Gastrocnemius medialis (tissue), 4 donors: ENCODE measurements at regions not wholly inside any gene's neighbourhood (a gene's known extent, or its start where the extent isn't known, plus 50 kb on each side); places are given as distances from the start of the nearest gene placed in this dataset.
A peak's percentile ranks its signal among the peaks of the same experiment; 100 is the strongest.
"Not testable (repeated sequence)": the region's sequence is repeated elsewhere in the genome, so short reads cannot be mapped to it uniquely, and the experiment has no call there.

Experiments used
- ATAC-seq, 2 donors: fragments of 150-250 bp; one replicate each; pipeline ENCODE4 v1.9.1; 2016
- DNase-seq, 2 donors: peaks; one replicate each; pipeline ENCODE4 v3.0.0-alpha.2; 2019
- H3K27ac ChIP-seq, 4 donors: fragments of 200-600 bp; sonication (generic); 1 replicate in 1 of 4; 2 replicates in 3 of 4; pipeline ENCODE4 v1.5.1; 2016 to 2018; ENCODE audit warnings: mild to moderate bottlenecking in 2 of 4, moderate library complexity in 1 of 4
- H3K27me3 ChIP-seq, 3 donors: fragments of 200-600 bp; sonication (generic) in 2 of 3; 1 replicate in 1 of 3; 2 replicates in 2 of 3; pipeline versions ENCODE4 v1.5.1 to v1.6.0; 2016 to 2019; ENCODE audit warnings: mild to moderate bottlenecking in 1 of 3, moderate library complexity in 1 of 3
- H3K36me3 ChIP-seq, 2 donors: fragments of 200-600 bp; sonication (generic) in 1 of 2; one replicate each; pipeline ENCODE4 v1.5.1; 2017 to 2018
- H3K4me1 ChIP-seq, 2 donors: fragments of 200-600 bp; sonication (generic) in 1 of 2; one replicate each; pipeline ENCODE4 v1.5.1; 2016 to 2017; ENCODE audit warnings: mild to moderate bottlenecking in 2 of 2
- H3K4me3 ChIP-seq, 4 donors: fragments of 200-600 bp; sonication (generic) in 3 of 4; 1 replicate in 1 of 4; 2 replicates in 3 of 4; pipeline ENCODE4 v1.5.1; 2016 to 2019; ENCODE audit warnings: mild to moderate bottlenecking in 2 of 4
- H3K9me3 ChIP-seq, 3 donors: fragments of 200-600 bp; sonication (generic) in 2 of 3; 1 replicate in 1 of 3; 2 replicates in 2 of 3; pipeline ENCODE4 v1.5.1; 2016 to 2019
- CTCF ChIP-seq, 5 experiments: fragments of 450-650 bp in 3 of 5; fragments of 200-600 bp in 2 of 5; sonication (generic) in 2 of 5; IDR thresholded peaks in 4 of 5; conservative IDR thresholded peaks in 1 of 5; 1 replicate in 4 of 5; 2 replicates in 1 of 5; pipeline ENCODE4 v1.5.1; 2016 to 2019; ENCODE audit warnings: antibody characterized with exemption in 5 of 5, mild to moderate bottlenecking in 3 of 5, moderate library complexity in 3 of 5
- POLR2A ChIP-seq, 2 donors: fragments of 450-650 bp; IDR thresholded peaks; one replicate each; pipeline ENCODE4 v1.6.1; 2017; ENCODE audit warnings: antibody characterized with exemption in 2 of 2, mild to moderate bottlenecking in 2 of 2, moderate library complexity in 2 of 2
- in situ Hi-C, 4 donors: fragments of 200-750 bp; cut with MboI; loops; one replicate each; pipeline versions ENCODE4 v1.15.0 to v1.8.0; 2017; ENCODE audit warnings: low sequenced_read_pairs in 4 of 4
- intact Hi-C: fragments of 100-400 bp; cut with DNase I; formaldehyde crosslinking; loops from one replicate; pipeline ENCODE4 v1.15.1; 2023; ENCODE audit warnings: low total_unique reads

GRCh38 chr21:32823296-32823695 is 51.7 kb upstream of the PAXBP1 start:
- in situ Hi-C loops, intact Hi-C loops, DNase-seq, H3K27ac ChIP-seq, H3K4me1 ChIP-seq, H3K4me3 ChIP-seq, H3K9me3 ChIP-seq, H3K27me3 ChIP-seq, ATAC-seq, H3K36me3 ChIP-seq: not testable (repeated sequence)

- no peaks in the 10 kb centered on the region for H3K36me3 ChIP-seq
- no peaks in the 10 kb centered on the region for H3K4me1 ChIP-seq
- ATAC-seq (no peak), DNase-seq (no peak)
- no peaks in the 10 kb centered on the region for H3K27me3 ChIP-seq
- H3K27ac ChIP-seq: no peak overlapping the region
- TF ChIP-seq POLR2A (IDR thresholded peaks at IDR 0.05) (no peak), CTCF (IDR thresholded peaks at IDR 0.05 in 4 of 5, conservative IDR thresholded peaks at IDR 0.05 in 1 of 5) (no peak)
- no peak overlapping the region for H3K4me3 ChIP-seq
- intact Hi-C loops (no loop called here), in situ Hi-C loops (loop anchor here in 2 of 4 donors (25.0 kb wide), 1 partner anchor 312 kb away; no protein-coding TSS in a partner anchor)
- no peaks in the 10 kb centered on the region for H3K9me3 ChIP-seq
Measured at GRCh38 chr21:32824950-32825349, 53.4 kb upstream of the PAXBP1 start.

- DNase-seq: no peak
- intact Hi-C loops (no loop called here), in situ Hi-C loops (loop anchor here in 2 of 4 donors (25.0 kb wide), 1 partner anchor 311 kb away; no protein-coding TSS in a partner anchor)
- Histone ChIP-seq H3K27me3 (no peaks in the 10 kb centered on the region), H3K4me1 (no peaks in the 10 kb centered on the region), H3K4me3 (no peak overlapping the region), H3K36me3 (no peaks in the 10 kb centered on the region), H3K27ac (no peak overlapping the region), H3K9me3 (no peaks in the 10 kb centered on the region)
- TF ChIP-seq CTCF (IDR thresholded peaks at IDR 0.05 in 4 of 5, conservative IDR thresholded peaks at IDR 0.05 in 1 of 5) (peak in 2 of 5 experiments; percentile 10 to 22), POLR2A (IDR thresholded peaks at IDR 0.05) (no peak)
- peak in 1 of 2 donors; percentile 27 for ATAC-seq
Measured at GRCh38 chr21:32826329-32827167, 55.0 kb upstream of the PAXBP1 start.

- DNase-seq: no peak
- TF ChIP-seq POLR2A (IDR thresholded peaks at IDR 0.05): no peak
- TF ChIP-seq CTCF (IDR thresholded peaks at IDR 0.05 in 4 of 5, conservative IDR thresholded peaks at IDR 0.05 in 1 of 5): no peak
- Histone ChIP-seq H3K9me3 (no peaks in the 10 kb centered on the region), H3K4me1 (no peaks in the 10 kb centered on the region), H3K27me3 (peaks cover 0 to 4% (median 0%) of the 10 kb centered on the region in 3 donors), H3K4me3 (no peak overlapping the region), H3K36me3 (no peaks in the 10 kb centered on the region), H3K27ac (no peak overlapping the region)
- no peak for ATAC-seq
- intact Hi-C loops (no loop called here), in situ Hi-C loops (loop anchor here in 2 of 4 donors (25.0 kb wide), 1 partner anchor 308 kb away; no protein-coding TSS in a partner anchor)
Measured at GRCh38 chr21:32828908-32829307, 57.4 kb upstream of the PAXBP1 start.

GRCh38 chr21:32829504-32829903 is 57.9 kb upstream of the PAXBP1 start:
- Histone ChIP-seq H3K36me3 (no peaks in the 10 kb centered on the region), H3K4me3 (no peak overlapping the region), H3K27me3 (peaks cover 0 to 4% (median 0%) of the 10 kb centered on the region in 3 donors), H3K9me3 (no peaks in the 10 kb centered on the region), H3K27ac (no peak overlapping the region), H3K4me1 (no peaks in the 10 kb centered on the region)
- ATAC-seq (no peak), DNase-seq (no peak)
- intact Hi-C loops: no loop called here
- in situ Hi-C loops: loop anchor here in 2 of 4 donors (25.0 kb wide), 1 partner anchor 308 kb away; no protein-coding TSS in a partner anchor
- TF ChIP-seq POLR2A (IDR thresholded peaks at IDR 0.05): no peak
- TF ChIP-seq CTCF (IDR thresholded peaks at IDR 0.05 in 4 of 5, conservative IDR thresholded peaks at IDR 0.05 in 1 of 5): no peak

- H3K27ac ChIP-seq, H3K9me3 ChIP-seq, ATAC-seq, H3K4me1 ChIP-seq, H3K36me3 ChIP-seq, DNase-seq, H3K27me3 ChIP-seq, H3K4me3 ChIP-seq: not testable (repeated sequence)
- intact Hi-C loops (loop anchor here (5.0 kb wide), 1 partner anchor 296 kb away; no protein-coding TSS in a partner anchor), in situ Hi-C loops (loop anchor here (10.0 to 25.0 kb wide), 3 partner anchors 293 to 363 kb away; no protein-coding TSS in a partner anchor)
Measured at GRCh38 chr21:32831779-32832178, 60.2 kb upstream of the PAXBP1 start.
